GM19372 (cell line): ENCODE measurements at regions not wholly inside any gene's neighbourhood (a gene's known extent, or its start where the extent isn't known, plus 50 kb on each side); places are given as distances from the start of the nearest gene placed in this dataset.
"Not testable (repeated sequence)": the region's sequence is repeated elsewhere in the genome, so short reads cannot be mapped to it uniquely, and the experiment has no call there.

Experiments used
- ATAC-seq: cut with Tn5 transposase; IDR thresholded peaks from one replicate; pipeline ENCODE4 v1.9.1; 2021; ENCODE audit warnings: mild to moderate bottlenecking, low read depth, moderate library complexity; ENCODE audit not compliant: unreplicated experiment

- no peak for ATAC-seq
Observed at GRCh38 chr4:155478336-155478835, 101.6 kb upstream of the MAP9 start.

GRCh38 chr4:155474758-155475157, 98.0 kb upstream of the MAP9 start:
- ATAC-seq = no peak

- no peak for ATAC-seq
Observed at GRCh38 chr4:155473420-155474095, 96.8 kb upstream of the MAP9 start.

DNA sequence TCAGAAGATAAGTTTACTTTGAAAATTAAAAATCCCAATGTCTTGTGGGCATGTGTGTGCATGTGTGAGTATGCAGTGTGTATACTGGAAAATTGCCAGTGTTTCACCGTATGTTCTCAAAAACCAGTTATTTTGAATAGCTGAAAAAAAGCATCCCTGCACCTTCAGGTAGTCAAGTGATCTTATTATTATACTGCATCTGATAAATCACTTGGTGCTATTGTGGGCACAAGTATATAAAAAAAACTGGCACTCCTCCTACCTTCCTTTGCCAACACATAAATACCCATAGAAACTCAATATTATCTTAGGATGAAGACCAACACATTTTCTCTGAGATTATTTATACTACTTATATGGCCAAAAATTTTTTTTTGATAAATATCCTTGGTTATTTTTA, 91.5 kb upstream of the MAP9 start:
- no peak for ATAC-seq

GRCh38 chr4:155450676-155451075, 73.9 kb upstream of the MAP9 start:
- ATAC-seq = no peak

DNA sequence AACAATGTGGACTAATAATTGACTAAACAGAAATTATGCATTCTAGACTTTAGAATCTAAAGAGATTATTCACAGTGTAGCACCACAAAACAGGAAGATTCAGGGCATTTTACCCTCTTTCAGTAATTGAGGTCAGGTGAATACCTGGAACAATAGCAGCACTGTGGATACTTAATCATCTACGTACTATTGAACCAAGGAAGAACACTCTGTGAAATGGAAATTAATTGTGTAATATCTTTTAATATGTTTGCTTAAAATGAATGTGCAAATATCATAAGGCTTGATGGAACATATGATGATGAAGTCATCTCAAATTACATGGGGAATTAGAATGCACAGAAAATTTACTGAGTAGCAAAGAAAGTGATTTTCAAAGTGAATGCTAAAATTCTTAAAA, 68.5 kb upstream of the MAP9 start:
- no peak for ATAC-seq

DNA sequence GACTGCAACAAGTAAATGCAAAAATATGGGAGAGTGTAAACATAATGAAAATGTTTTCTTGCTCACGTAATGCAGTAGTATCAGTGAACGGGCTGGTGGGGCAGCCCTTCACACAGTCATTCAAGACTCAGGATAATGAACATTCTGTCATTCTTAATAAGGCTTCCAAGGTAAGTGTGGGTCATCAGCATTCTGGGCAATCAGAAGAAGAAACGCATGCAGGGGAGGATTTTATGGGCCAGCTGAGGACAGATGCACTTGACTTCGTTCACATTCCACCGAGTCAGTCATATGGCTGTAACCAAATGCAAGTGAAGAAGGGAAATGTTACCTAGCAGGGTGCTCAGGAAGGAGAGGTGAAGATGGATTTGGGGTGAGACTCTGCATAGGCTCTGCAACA, 68.0 kb upstream of the MAP9 start:
- no peak for ATAC-seq

- peak; percentile 75 for ATAC-seq
Observed at GRCh38 chr4:155442267-155443105, 65.7 kb upstream of the MAP9 start.

- ATAC-seq = no peak
Observed at GRCh38 chr4:155441475-155441874, 64.7 kb upstream of the MAP9 start.

- ATAC-seq = not testable (repeated sequence)
Observed at GRCh38 chr4:155439760-155440159, 63.0 kb upstream of the MAP9 start.

- ATAC-seq = no peak
Observed at GRCh38 chr4:155434904-155435303, 58.1 kb upstream of the MAP9 start.

DNA sequence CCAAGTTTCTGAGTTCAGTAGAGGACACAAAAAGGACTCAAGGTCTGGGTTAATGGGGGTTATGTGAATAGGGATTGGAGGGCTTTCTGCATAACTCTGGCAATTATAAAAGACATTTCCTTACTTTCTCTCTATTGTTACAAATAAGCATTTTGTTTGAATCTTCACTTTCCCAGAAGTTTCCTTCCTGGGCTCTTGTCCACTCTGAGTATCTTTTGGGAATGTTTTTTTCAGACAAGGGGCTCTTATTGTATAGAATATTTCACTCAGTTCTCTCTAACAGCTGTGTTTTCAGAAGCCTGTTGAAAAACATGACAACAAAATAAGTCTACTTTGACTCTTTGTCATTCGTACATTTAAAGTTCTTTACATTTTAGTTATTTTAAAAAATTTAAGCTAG, 57.6 kb upstream of the MAP9 start:
- no peak for ATAC-seq

DNA sequence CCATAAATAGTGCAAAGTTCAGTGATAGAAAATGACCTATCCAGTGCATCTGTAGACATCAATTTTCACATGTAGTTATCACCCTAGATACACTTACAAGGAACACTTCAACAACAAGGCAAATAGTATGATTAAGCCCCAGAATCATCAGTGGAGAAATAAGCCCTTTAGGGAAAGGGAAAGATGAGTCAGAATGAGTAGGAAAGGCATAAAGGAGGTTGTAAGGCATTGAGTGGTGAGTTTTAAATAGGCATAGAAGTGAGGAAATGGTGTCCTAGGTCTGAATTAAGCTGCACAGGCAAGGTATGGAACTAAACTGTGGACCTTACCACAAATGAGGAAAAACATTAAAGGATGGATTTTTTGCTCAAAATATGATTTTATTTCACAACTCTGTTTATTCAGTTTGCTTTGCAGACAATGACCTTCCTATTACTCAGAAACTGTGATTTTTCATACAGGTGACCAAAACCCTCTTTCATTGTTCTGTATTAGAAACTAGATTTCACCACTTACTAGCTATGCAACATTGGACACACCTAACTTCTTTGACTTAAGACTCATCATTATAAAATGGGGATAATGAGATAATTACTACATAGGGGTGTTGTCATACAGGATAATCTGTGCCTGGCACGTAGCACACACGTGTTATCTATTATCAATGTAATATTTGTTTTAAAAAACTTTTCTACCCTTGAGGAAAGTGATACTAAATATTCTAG, 57.0 kb upstream of the MAP9 start:
- ATAC-seq = no peak

DNA sequence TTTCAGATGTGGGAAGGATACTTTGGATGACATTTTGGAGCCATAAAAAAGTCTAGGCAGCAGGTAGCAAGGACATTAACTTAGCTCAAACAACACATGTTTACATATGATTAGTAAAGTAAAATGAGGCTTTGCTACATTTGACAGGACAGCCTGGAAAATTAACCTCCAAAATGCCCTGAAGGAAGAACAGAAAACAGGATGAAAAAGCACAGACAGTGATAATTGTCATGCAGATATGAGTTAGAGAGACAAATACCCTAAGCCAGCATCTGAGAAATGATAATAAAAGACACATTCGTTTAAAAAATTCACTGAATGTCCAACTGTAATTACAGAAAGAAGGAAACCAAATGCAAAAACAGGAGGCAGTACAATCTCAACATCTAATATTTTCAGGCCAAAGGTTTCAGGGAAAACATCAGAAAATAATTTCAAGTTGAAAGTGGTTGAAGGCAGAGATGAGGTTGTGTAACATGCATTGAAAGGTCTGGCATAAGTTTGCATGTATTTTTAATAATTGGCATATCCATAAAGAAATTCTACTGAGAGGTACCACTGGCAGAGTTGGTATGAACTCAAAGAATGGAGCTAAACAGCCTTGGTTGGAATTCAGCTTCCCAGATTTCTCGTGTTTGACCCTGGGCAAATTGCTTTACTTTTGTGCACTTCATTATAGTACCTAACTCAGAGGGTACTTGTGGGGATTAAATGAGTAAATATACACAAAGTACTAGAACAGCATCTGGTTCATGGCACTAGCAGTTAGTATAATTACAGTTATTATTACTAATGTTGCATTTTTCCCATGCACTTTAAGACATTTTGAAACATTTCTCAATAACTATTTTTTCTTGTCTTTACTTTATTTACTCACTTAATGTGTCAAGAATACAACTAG, 54.4 kb upstream of the MAP9 start:
- ATAC-seq = no peak

DNA sequence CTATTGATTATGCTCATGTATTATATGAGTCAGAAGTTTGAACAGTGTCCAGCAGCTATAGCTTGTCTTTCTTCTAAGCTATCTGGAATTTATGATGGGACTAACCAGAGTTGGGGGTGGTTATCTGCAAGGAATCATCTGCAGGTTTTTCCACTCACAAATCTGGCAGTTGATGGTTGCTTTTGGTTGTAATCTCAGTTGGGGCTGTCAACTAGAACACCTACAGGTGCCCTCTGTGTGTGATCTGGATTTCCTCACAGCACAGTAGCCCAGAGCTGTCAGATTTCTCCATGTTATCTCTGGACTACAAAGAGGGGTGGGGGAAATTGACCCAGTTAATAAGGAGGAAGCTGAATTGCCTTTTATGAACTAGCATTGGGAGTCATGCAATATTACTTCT, 51.4 kb upstream of the MAP9 start:
- ATAC-seq = no peak

- no peak for ATAC-seq
Observed at GRCh38 chr4:155426953-155427352, 50.2 kb upstream of the MAP9 start.
